GM10847 (cell line): ENCODE measurements at regions not wholly inside any gene's neighbourhood (a gene's known extent, or its start where the extent isn't known, plus 50 kb on each side); places are given as distances from the start of the nearest gene placed in this dataset.

Experiments
- POLR2A ChIP-seq: IDR thresholded peaks from 2 replicates; pipeline ENCODE4 v1.6.1; 2011; ENCODE audit not compliant: insufficient read length; ENCODE audit errors: extremely low read depth

DNA sequence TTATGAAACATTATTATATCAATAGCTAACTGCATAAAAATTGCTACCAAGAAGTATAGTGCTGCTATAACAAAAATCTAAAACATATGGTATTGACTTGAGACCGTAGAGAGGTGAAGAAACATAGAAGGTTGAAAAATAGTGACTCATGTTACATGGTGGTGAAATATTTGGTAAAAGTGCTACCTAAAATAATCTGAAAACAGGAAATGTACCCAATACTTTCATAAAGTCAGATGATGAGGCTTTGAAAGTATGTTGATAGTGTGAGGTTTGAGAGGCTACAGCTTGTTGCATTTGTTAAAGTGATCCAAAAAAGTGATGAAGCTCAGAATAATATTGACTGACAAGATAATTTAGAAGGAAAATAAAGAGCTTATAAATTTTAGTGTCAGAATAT is 718.7 kb upstream of the SLC8A1 start:
- TF ChIP-seq POLR2A = no peak

DNA sequence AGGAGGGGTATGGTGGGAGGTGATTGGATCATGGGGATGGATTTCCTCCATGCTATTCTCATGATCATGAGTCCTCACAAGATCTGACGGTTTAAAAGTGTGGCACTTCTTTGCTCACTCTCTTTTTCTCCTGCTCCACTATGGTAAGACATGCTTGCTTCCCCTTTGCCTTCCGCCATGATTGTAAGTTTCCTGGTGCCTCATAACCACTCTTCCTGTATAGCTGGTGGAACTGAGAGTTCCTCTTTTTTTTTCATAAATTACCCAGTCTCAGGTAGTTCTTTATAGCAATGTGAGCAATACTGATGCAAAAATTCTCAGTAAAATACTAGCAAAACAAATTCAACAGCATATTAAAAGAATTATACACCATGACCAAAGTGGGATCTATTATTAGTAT is 728.5 kb upstream of the SLC8A1 start:
- no peak for TF ChIP-seq POLR2A

DNA sequence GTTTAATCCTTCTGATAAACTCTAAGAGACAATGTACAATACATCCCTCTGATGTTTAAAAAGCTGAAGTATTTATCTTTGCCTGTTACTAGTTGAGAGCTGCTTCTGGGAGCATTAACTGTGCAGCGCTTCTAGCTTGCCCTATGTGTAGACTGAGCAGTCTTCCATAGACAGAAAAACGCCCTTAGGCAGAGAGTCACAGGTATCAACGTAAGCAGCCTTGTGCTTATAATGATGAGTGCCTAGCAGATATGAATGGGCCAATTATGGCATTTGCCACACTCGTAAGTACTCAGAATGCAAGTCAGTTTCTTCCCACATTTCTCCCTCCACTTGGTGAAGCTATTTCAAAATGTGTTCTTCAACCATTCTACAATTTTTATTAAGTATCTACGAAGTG is 731.1 kb upstream of the SLC8A1 start:
- TF ChIP-seq POLR2A = no peak

DNA sequence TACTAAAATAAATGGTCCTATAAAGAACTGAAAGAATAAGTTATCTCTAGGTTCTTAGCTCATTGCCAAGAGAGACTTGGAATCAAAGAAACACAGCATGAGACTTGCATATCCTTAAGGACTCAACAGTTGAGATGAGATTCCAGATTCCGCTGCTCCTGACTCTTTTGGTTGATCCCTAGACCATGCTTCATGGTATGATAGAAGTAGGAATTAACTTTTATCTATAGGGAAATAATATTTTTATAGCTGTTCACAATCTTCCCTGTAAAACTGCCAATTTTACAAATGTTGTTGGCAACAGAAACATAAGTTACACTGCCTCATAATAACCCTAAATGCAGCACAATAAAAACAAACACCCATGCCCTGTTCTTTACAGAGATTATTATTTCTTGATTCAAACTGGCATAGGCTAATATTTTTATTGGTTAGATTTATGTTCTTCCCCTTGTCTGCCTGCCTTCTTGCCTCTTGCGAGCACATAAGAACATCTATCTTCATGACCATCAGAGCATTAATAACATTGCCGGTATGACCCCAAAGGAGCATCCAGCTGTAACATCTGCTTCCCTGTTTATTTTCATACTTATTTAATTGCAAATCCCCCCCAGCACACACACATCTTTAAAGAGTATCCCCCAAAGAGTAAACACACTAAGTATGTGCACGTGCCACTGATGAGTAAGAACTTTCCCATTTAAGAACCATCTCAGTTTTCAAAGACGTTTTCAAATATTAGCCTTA is 735.7 kb upstream of the SLC8A1 start:
- TF ChIP-seq POLR2A = no peak

DNA sequence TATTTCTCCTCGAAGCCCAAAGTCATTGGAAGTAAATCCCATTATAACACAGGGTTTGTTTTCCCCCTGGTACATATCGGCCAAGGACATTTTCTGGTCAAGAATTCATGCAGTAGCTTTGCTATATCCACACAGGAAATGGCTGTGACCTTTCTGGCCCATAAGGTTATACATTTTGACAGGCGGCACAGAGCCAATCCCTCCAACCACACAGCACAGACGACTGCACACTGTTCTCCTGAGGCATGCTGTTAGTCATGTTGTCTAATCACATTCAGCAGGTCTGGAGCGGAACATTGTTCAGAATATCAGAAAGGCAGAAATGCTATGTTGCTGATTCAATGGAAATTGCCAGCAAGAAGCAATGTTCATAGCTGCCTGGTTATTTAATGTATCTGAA is 742.3 kb upstream of the SLC8A1 start:
- TF ChIP-seq POLR2A = no peak

DNA sequence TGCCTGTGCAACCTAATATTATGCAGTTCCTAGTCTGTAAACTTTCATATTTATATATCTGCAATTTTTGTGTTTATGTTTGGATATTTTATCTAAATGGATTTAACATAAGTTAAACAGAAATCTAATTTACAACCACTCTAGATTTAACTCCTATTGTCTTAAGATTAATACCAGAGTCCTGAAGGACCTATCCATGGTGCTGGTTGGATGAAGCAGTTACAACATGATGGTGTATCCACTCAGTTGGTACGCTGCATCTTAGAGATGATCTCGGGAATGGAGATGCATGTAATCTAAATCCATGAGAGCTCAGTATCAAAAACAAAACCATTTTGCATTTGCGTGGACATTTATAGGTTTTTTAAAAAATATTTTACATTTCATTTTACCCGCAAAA is 745.9 kb upstream of the SLC8A1 start:
- no peak for TF ChIP-seq POLR2A

DNA sequence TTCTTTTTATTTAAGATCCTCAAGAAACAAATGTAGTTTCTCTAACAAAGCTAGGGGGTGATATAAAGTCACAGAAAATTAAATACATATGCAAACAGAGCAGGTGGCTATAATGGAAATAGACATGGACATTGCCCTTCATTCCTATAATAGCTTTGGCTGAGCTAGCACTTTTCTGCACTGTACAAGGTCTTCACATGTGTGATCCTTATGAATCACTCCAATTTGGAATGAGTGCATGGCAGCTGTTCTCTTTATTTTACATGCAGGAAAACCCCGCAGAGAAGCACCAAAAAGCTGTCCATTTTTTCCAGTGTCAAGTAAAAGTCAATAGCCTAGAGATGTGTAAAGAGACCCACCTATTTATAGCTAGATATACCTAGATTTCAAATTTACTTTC is 747.4 kb upstream of the SLC8A1 start:
- TF ChIP-seq POLR2A = no peak

DNA sequence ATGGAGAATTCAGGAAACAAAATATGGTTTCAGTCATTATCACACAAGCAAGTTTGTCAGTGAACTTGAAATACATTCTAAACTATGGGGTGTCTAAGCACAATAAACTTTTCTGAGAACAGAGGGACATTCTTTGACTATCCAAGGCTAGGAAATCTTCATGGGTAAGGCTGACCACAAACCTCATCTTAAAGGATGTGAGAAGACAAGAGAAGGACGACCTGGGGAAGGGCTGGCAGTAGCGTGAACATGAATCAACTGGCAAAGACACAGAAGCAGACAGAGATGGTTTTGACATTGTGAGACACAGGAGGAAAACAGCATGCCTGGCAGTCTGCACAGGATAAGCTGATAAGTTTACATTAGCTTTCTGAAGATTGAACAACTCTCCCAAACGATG is 752.4 kb upstream of the SLC8A1 start:
- TF ChIP-seq POLR2A = no peak

DNA sequence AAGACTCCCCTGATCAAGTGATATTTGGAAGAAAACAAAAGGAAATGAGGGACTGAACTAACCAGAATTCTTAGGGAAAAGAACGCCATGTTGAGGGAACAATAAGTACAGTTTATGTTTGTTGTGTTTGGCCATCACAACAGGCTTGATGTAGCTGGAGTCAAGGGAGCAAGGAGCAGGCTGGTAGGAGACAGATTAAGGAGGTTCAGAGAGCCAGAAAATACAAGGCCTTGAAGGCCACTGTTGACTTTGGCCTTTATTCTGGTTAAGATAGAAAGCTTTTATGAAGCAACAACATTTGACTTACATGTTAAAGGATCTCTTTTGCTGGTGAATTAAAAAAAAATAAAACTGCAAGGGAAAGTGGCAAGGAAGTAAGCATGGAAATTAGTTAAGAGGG is 754.1 kb upstream of the SLC8A1 start:
- no peak for TF ChIP-seq POLR2A

DNA sequence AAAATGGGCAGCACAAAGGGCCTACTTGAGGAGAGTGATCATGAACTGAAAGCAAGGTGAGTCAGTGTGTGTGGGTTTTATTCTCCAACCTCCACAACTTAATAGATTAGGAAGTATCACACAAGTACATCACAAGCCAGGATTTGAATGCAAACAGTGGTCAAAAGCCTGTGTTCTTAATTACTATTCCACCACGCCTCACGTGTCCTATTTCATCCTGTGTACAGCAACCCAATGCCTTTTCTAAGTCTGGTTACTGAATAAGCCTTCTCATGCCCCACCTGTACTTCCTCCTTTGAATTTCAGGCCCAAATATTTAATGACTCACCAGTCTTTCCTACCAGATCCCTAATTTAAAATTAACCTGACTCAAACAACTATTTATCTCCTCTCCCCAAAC is 755.7 kb upstream of the SLC8A1 start:
- no peak for TF ChIP-seq POLR2A

DNA sequence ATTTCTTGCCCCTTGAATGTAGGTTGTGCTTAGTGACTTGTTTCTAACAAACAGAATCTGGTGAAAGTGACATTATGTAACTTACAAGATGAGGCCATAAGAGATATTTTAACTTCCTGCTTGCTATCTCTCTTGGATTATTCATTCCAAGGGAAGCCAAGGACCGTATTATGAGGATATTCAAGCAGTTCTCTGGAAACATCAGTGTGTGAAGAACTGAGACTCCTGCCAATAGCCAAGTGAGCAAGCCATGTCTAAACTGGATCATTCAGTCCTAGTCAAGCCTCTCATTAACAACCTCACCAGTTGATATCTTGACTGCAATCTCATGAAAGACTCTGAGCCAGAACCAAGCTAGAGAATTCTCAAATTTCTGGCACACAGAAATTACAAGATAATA is 765.1 kb upstream of the SLC8A1 start:
- TF ChIP-seq POLR2A = no peak

DNA sequence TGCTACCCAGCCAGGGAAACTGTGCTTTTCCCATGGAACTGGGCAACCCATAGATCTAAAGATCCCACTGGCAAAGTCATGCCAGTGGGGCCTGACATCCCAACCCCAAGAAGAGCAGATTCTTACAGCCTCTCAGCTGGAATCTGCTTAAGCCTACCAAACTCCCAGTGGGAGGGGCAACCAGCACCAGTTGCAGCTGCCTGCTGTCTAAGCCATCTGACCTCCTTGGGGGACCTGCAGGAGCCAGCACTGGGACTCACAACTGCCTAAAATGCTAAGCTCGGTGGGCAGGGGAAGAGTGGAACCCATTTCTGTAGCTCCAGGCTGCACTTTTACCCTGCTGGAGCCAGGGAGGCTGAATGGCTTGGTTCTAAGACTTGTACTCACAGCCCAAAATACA is 770.7 kb upstream of the SLC8A1 start:
- TF ChIP-seq POLR2A = no peak

DNA sequence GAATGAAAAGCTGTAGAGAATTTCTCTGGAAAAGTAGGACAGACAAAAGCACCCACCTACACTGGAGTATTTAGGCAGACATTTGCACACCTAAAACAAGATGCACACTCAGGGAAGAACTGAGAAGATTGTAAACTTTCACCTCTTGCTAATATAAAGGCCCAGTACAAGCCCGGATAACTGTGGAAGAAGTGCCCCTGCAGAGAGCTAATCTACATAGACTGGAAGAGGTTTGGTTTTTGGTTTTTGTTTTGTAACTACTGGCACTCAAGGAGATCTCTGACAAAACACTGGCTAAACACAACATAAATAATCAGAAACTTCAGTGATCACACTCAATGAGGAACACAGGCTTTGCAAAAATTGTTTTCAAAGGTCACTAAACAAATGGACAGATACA is 782.2 kb upstream of the SLC8A1 start:
- TF ChIP-seq POLR2A = no peak

DNA sequence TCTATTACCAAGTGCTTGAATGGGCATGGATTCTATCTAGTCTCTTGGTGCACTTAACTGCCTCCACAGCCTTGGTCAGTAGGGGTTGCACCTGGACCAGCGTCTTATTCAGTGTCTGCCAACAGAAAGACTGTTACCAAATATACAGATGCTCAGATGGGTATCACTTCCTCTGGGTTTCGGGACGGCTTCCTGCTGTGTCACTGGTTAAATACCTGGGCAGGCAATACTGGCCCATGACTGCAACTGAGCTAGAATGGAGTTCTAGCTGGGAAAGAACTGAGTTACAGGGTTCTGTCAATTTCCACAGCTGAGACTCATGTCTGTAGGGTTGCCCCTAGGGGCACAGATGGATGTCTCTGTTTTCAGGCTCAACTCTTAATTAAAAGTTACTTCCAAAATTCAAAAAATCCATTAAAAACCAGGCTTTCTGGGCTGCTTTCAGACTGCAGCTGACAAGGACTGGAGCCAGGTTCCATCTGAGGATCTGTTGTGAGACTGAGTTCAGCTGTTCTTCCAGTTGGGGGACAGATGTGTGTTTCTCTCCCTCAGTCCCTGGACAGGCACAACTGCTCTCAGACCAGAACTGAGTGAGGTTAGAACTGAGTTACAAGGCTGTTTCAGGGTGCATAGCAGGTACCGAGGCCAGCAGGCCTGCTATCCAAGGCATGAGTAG is 789.6 kb upstream of the SLC8A1 start:
- TF ChIP-seq POLR2A = no peak

DNA sequence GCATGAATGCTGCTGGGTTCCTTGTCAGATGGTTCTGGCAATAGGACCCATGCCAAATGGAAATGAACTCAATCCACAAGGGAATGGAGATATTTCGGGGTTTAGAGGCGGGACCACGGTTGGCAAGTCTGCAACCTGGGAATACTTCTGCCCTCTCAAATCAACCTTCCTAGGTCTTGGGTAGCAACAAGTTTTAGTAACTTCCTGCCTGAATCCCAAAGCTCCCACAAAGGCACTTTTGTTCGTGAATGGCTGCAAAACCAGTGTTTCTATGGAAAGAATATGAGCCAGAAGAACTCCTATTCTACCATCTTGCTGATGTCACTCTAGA is 790.1 kb upstream of the SLC8A1 start:
- TF ChIP-seq POLR2A = no peak

DNA sequence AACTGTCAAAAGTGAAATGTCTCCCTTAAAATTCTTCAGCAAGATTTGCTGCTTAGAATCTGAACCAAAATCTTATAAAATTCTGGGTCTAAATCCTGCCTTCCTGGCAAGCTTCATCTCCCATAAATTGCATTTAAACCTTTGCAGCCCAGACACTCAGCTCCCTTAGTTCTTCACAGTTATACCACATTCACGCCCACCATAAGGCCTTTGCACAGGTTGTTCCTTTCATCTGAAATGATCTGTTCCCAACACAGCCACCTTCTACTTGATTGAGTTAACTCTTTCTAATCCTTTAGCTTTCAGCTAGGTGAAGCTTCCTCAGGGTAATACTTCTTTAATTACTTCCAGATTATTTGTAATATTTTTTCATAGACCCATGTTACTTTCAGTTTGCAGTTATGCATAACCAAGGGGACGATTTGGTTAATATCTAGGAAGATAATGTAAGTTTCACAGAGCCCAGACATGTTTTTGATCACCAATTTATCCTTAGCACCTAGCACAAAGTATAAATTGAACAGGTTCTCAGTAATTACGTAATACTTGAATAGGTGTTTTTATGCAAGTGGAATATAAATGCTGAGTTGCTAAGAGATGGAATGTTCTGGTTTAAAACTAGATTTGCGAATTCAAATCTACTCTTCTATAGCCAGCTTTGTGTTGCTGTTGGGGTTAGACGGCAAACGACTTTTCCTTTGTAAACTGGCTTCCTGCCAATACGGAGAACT is 779.7 kb upstream of the PKDCC start:
- TF ChIP-seq POLR2A = no peak
